Sciatic nerve (tissue), 2 donors: ENCODE measurements at regions not wholly inside any gene's neighbourhood (a gene's known extent, or its start where the extent isn't known, plus 50 kb on each side); places are given as distances from the start of the nearest gene placed in this dataset.

Source experiments
- ATAC-seq: fragments of 200-7000 bp; cut with Tn5 transposase; one replicate; pipeline ENCODE4 v1.9.1; 2020; ENCODE audit warnings: mild to moderate bottlenecking, moderate library complexity
- DNase-seq: peaks from one replicate; pipeline ENCODE4 v3.0.0-alpha.2; 2020; ENCODE audit warnings: low spot score
- intact Hi-C: fragments of 100-400 bp; cut with DNase I; formaldehyde crosslinking; loops from one replicate; pipeline ENCODE4 v1.14.2; 2022
- donor health status: DM: no; HTN: no; CAD: no.
- donor health status: DM: no; HTN: no; CAD: no.

DNA sequence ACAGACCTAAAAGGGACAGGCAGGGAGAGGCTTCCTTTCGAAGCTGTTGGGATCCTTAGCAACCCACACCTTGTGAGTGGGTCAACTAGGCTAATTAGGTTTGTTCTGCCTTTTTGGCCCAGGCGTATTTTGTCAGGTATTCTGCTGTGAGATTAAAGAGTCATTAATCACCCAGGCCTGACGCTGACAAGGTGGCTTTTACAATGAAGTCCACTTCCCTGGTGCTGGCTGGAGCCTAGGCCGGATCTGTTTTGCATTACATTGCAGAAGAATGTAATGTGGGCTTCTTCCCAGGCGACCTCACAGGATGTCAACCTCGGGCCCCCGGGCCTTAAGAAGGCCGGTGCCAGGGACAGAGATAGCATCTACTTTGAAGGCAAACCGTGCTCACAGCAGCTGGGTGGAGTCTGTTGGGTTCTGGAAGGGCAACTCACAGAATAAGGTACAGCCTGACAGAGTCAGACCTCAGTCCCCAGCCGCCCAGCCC lies 76.9 kb downstream of the HES1 start:
- ATAC-seq, result no peak
- DNase-seq, result no peak
- intact Hi-C loops, result no loop called here

DNA sequence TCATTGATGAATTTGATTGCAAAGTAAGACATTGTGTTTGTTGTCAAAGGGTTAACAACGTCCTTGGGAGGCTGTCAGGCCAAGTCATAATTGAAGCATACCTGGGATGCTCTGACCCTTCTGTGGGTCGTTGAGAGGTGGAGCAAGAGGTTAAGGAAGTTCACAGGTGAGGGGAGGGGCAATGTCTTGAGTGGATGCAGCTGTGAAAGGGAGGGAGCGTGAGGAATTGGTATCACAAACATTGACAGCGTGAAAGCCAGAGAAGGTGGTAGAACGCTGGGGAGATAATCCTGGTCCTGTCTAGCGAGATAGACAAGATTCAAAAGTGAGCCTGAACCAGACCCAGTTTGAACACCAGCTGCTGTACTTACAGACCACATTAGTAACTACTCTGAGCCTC lies 79.4 kb downstream of the HES1 start:
- no peak for DNase-seq
- no peak for ATAC-seq
- intact Hi-C loops, result no loop called here

DNA sequence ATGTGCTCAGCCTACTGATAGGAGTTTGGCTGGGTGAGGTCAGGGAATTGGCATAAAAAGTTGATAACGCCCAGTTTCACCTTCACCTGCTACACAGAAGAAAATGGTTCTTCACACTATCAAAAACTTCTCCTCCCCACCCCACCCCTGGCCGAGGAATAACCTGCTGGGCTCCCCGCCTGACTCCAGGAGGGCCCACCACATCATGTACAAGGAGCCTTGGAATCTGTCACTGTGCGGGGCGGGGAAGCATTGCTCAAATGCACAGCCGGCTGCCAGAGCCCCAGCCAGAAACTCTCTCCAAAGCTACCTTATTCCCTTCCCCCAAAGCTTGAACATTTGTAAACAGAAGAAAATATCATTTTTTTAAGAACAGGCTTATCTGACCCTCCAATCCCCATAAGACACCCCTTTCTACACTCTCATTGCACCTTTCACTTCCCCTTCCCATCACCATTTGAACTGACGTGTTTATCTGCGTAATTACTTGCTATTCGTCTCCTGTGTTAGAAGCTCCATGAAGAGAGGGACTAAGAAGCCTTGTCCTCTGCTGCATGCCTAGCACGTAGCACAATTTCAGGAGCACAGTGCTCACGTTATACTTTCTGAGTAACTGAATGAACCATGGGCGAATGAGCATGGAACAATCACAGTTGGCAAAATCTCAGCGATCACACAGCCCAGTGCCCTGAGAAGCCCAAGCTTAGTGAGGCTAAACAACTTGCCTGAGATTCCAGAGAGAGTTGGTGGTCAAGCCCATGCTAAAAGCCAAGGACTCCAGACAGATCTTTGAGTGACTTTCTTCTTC lies 82.9 kb downstream of the HES1 start:
- DNase-seq (no peak), ATAC-seq (no peak)
- intact Hi-C loops, result no loop called here

DNA sequence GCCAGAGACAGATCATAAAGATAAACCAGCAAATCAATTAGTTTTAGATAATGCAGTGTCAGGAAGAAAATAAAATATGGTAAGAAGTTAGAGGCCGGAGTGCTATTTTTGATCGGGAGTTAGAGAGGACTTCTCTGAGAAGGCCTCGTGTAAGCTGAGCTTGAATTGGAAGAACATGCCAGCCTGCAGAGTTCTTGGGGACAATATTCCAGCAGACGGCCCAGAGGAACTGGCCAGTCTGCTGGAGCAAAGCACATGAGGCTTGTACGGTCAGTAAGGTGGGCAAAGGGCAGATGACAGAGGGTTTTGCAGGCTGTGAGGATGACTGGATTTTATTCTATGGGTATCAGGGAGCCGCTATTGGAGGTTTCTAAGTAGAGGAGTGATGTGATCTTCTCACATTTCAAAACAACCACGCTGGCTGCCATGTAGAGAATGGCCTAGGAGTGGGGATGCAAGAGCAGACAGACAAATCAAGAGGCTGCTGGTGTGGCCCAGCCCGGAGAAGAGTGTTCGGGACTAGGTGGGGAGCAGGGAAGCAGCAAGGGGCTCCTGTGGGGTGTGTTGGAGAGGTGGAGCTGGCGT lies 84.0 kb downstream of the HES1 start:
- no peak for DNase-seq
- intact Hi-C loops, result no loop called here
- ATAC-seq, result no peak

DNA sequence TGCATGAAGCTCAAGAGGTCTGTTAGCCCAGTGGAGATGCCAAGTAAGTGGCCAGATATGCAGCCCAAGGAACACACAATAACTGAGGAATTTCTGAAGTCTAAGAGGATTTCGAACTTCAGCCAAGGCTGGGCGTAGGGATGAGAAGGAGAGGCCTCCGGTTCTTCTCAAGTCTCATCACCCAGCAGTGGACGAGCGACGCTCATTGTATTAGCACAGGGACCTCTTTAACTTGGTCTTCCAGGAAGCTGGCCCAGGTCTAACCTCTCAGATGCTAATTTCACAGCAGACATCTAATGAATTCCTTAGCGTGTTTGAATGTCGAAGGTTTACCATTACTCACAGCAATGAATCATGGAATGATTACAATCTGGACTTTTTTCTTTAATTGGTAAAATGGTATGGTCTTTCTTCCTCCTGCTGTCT lies 85.0 kb downstream of the HES1 start:
- intact Hi-C loops, result no loop called here
- ATAC-seq (no peak), DNase-seq (no peak)

DNA sequence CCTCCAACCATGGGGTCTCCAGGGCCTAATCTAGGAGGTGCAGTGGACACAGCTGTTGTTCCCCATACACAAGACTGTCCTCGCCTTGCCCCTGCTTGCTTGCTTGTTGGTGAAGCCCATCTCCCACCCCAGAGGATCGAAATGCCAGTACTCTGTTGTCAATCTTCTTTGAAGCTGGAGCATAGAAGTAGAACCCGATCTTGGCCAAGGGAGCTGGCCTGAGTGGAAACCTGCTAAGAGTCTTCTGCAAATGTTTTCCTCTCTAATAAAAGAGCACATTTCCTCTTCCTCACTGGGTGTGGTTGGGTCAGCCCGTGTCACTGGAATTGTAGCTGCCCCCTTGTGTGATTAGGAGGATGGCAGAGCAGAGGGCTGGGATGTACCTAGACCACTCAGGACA lies 85.4 kb downstream of the HES1 start:
- intact Hi-C loops, result no loop called here
- ATAC-seq (no peak), DNase-seq (no peak)

DNA sequence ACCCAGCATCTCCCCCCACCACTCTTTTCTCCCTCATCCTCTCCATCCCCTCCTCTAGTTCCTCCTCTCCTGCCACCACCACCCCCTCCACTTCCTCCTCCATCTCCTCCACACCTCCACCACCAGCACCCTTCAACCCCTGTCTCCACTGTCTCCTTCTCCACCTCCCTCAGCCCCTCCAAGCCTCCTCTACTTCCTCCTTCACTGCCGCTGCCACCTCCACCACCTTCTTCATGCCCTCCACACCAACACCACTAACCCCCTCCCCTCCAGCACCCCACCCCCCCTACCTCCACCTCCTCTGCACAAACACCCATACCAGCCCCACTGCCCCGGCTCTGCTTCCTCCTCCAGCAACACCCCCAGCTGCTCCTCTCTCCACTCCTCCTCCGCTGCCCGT lies 88.0 kb downstream of the HES1 start:
- DNase-seq, result no peak
- ATAC-seq, result peak; percentile 20
- intact Hi-C loops, result no loop called here

DNA sequence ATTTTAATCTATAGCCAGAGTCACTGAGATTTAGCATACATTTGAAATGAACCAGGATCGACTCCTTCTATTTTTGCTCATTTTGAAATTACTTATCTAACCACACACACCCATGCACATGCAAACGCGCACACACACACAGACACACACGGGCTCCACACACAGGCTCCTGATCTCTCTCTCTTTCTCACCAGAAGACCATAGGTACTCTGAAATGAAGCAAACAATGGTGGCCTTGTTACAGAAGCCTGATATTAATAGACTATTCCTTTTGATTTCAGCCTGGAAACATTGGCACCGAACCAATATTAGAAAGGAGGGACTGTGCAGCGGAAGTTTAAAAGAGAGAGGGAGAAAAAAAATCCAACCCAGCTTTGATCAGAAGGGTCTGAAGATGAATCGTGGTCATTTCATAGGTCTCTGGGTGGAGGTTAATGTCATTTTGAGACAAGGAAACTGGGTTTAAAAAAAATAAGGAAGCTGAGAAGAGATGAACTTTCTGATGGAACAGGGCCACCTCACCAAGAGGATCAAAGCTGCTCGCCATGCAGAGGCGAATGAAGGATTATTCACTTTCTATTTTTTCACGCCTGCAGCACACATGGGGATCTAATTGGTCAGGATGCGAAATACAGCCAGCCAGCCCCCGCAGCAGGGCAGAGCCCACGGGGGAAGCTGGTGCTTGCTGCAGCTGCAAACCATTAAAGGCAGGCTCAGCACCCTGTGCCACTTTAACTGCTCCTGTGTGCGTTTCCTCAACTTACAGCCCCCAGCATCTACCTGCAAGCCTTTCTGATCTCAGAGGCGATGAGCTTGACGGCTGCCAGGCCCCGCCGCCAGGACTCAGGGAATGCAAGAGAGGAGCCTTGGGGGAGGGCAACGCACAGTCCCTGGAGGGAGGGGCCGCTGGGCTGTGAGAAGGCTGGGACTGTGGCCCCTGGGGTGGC lies 88.8 kb downstream of the HES1 start:
- ATAC-seq, result peak; percentile 49
- DNase-seq, result no peak
- intact Hi-C loops, result no loop called here

DNA sequence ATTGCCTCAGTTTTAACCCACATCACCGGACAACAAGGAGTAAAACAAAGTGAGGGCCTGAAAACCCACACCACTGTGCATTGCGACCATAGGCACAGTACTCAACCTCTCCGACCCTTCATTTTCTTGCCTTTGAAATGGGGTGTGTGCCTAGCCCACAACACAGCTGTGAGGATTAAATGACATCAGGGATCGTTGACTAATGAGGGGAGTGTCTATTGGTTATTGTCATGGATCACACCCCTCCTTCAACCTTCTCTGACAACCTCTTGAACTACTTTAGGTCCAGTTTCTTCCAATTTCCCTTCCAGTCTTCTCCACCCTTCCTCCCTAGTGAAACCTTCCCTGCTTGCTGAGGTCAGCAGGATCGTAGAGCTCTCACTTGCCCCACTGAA lies 89.5 kb downstream of the HES1 start:
- intact Hi-C loops, result no loop called here
- ATAC-seq, result no peak

GRCh38 chr3:194225988-194226663 lies 90.2 kb downstream of the HES1 start:
- ATAC-seq, result no peak
- intact Hi-C loops, result no loop called here
- no peak for DNase-seq

More for the DNA sequence above, 89.5 kb downstream of the HES1 start:
- DNase-seq, result no peak

GRCh38 chr3:194231929-194232832 lies 96.2 kb downstream of the HES1 start:
- ATAC-seq (no peak), DNase-seq (no peak)
- intact Hi-C loops, result no loop called here

DNA sequence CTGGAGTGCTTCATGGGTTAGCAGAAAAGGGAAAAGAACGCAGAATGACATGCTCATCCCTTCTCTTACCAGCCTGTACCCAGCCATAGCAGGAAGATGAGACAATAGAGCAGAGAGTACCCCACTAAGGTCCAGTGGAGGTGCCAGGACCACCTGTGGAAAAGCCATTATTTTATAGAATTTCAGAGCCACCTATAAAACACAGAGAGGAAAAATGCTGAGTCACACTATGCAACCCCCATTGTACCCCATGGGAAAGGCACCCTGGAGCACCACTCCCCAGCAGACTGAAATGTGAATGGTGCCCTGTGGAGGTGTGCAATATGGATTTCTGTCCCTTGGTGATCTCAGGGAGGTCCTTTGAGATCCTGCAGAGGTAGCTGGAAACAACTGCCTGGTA lies 97.2 kb downstream of the HES1 start:
- ATAC-seq, result no peak
- intact Hi-C loops, result no loop called here
- DNase-seq, result no peak

- intact Hi-C loops, result no loop called here
- DNase-seq, result no peak
- no peak for ATAC-seq
Observed at GRCh38 chr3:194235160-194235559, 99.2 kb downstream of the HES1 start.

DNA sequence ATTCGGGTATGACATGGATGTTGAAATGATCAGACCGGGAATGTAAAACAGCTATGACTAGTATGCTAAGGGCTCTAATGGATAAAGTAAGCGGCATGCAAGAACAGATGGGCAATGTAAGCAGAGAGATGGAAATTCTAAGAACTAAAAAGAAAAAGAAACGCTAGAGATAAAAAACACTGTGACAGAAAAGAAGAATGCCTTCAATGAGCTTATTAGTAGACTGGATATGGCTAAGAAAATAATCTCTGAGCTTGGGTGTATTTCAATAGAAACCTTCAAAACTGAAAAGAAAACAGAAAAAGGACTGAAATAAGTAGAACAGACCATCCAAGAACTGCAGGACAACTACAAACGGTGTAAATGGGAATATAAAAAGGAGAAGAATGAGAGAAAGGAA lies 101.2 kb downstream of the HES1 start:
- intact Hi-C loops, result no loop called here
- ATAC-seq (no peak), DNase-seq (no peak)

- no peak for DNase-seq
- intact Hi-C loops, result no loop called here
- no peak for ATAC-seq
Observed at GRCh38 chr3:194240766-194241165, 104.8 kb downstream of the HES1 start.

DNA sequence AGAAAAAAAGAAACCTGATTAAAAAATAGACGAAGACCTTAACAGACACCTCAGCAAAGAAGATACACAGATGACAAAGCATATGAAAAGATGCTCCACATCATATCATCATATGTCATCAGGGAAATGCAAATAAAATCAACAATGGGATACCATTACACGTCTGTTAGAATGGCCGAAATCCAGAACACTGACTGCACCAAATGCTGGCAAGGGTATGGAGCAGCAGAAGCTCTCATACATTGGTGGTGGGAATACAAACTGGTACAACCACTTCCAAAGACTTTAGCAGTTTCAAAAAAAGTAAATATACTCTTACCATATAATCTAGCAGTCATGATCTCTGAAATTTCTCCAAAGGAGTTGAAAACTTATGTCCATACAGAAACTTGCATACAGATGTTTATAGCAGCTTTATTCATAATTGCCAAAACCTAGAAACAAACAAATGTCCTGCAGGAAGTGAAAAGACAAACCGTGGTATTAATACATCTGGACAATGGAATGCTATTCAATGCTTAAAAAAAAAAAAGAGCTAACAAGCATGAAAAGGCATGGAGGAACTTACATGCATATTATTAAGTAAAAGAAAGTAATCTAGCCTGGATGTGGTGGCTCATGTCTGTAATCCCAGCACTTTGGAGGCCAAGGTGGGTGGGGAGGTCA lies 107.4 kb downstream of the HES1 start:
- intact Hi-C loops, result no loop called here
- no peak for ATAC-seq
- DNase-seq, result no peak

DNA sequence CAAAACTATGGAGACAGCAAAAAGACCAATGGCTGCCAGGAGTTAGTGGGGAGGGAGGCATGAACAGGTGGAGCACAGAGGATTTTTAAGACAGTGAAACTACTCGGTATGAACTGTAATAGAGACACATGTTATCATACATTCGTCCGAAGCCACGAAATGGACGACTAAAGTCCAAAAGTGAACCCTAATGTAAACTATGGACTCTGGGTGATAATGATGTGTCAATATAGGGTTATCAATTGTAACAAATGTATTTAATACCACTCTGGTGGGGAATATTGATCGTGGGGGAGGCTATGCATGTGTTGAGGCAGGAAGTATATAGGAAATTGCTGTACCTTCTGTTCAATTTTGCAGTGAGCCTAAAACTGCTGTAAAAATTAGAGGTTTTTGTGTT lies 107.0 kb downstream of the CPN2 start:
- no peak for ATAC-seq
- DNase-seq, result no peak
- intact Hi-C loops, result no loop called here

DNA sequence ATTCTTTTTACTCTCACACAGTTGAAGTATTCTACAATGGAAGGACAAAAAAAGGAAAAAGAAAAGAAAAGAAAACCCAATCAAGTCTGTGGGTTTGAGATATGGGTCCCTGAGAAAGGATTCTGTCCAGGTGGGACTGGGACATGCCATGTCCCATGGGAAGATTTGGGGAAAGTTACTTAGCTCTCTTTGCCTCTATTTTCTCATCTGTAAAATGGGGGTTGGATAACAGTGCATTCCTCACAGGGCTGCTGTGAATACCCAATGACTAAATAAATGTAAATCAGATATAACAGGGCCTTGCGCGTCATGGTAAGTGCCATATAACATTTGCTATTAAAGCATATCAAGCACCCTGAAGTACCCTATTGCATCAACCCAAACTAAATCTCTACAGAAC lies 105.7 kb downstream of the CPN2 start:
- no peak for ATAC-seq
- intact Hi-C loops, result no loop called here
- no peak for DNase-seq
